ENCODE measurements at regions not wholly inside any gene's neighbourhood (a gene's known extent, or its start where the extent isn't known, plus 50 kb on each side); places are given as distances from the start of the nearest gene placed in this dataset.
"Not testable (repeated sequence)": the region's sequence is repeated elsewhere in the genome, so short reads cannot be mapped to it uniquely, and the experiment has no call there.

DNA sequence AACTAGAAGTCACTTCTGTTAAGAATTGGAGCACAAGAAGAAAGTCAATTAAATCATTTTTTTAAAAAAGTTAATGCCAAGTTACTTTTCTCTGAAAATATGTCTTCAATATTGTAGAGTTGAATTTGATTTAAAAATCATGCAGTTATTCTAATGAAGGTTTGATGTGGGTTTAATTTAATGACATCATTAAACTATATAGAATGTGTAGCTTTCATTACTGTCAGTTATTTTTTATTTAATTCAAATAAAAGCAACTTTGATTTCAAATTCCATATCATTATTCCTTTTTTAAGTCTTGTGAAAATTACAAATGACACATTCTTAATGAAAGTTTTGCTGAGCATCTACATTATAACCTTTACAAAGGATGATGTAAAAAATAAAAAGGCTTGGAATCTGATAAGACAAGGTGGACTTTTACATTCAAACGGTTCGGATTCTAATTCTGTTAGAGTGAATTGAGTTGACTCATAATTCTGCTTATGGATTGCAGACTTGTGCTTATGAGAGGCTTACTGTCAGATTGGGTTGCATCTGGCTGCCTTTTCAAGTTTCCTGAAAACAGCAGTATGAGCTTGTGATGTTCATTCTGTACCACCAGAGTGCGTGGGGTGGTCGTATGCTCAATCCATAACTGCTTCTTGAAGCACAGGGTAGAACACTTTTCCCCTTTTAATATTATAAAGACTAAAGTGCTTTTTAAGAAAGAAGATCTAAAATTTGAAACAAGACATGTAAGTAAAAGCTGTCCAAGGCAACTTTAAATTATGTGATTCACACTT lies 253.0 kb upstream of the ARRDC3 start:
- no peak for DNase-seq

DNA sequence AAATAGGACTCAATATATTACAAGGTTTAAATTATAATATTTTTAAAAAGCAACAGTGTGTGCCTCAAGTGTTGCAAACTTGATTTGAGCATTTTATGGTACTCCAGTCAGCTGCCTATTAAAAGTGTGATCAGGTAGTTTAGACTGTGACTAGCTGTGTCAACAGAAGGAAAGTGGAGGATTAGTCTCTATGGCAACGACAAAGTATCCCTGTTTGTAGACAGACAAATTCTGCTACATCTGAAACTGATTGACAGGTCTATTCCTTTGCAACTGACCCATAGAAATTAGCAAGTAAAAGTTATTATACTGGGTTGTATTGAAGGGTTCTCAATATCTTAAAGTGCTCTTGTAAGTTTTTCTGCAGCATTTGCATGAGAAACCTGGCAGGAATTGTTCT lies 249.8 kb upstream of the ARRDC3 start:
- DNase-seq: peak; percentile 10

DNA sequence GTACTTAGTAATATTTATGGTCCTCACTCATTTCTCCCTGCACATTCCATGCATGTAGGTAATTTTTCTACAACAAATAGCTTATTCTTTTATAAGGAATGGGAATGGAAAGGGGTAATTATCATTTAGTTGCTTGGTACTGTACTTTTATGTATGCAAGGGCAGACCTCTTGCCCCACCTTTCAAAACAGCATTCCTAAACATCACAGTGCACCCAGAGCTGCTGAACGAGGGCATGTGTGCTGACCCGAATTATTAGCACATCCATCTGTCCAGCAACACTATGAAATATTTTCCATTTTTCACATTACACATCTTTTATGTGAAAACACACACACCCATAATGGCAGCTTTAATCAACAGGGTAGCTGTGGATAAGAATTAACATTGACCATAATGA lies 228.6 kb upstream of the ARRDC3 start:
- no peak for DNase-seq

DNA sequence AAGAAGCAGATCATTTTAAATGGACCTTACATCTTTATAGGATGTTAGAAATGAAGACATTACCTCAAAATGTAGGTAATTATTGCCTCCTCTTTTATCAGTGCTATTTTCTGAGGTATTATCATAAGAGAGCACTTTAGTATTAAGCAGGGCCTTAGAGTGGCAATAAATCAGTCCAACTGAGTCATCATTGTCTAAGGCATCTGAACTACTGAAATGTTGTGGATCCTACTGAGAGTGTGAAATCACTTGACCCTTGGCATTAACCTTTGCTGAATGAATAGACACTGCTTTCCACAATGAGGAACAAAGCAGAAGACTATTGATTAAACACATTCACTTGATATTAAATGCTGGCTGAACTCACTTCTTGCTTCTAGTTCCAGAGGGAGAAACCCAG lies 224.6 kb upstream of the ARRDC3 start:
- DNase-seq: no peak

DNA sequence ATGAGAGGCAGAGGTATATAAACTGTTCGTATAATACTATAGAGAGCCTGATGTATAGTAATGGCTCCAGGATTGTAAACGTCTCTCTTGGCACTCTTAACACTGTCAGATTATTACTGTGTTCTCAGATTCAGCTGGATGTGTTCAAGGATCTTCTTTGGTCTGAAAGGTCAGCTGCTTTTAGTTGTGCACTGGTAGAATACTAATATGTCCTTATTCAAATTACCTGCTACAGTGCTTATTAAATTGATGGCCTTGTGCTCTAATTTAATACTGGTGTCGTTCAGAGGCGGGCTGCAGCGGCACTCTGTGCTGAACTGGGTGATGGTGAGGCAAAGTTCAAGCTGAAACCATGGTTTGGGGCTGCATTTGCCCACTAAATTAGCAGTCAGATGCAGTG lies 216.7 kb upstream of the ARRDC3 start:
- no peak for DNase-seq

DNA sequence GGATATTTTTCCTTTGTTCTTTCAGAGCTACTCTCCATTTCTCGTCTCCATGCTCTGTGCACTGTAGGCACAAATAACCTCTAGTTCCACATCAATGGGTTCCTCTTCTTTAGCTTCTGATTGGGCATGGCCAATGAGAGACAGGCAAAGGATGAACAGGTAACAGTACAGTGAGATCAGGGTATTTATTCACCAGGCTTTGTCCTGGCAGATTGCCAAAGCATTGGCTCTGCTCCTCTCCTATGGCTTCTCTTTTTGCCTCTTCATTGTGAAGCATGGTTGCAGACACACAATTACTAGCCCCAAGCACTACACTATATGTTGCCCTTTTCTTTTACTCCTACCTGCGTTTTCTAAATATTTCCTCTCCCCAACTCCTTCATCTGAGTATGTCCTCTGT lies 215.1 kb upstream of the ARRDC3 start:
- DNase-seq: peak; percentile 3

DNA sequence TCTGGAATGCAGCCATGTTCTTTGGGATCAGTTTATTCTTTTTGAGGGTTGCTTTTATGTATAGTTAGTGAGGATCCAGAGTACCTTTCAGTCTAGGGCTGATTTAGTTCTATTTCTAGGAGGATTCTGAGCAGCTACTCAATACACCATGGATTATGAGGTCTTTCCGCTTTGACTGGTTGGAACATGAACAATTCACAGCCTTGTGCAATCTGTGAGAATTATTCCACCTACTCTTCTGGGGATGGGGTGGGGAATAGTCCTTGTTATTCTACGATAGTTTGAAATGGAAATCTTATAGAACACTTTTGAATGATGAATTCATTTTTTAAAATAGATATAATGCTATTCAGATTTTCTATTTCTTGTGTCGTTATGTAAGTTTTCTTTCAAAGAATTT lies 212.3 kb upstream of the ARRDC3 start:
- no peak for DNase-seq

DNA sequence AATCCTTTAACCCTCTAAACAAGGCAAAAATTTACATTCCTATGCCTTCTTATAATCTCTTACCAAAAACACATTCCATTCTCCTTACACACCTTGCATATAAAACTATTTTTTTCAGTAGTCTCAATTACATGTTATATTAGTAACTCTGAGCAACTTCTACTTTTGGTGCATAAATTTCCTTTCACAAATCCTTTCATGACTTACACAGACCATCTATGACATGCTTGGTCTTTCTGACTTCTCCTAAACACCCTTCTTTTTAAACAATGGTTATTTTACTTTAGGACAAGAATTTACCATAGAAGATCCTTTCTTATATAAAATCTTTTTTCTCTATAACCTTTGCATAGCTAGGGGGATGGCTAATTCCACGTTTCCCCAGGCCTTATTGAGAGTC lies 208.0 kb upstream of the ARRDC3 start:
- no peak for DNase-seq

DNA sequence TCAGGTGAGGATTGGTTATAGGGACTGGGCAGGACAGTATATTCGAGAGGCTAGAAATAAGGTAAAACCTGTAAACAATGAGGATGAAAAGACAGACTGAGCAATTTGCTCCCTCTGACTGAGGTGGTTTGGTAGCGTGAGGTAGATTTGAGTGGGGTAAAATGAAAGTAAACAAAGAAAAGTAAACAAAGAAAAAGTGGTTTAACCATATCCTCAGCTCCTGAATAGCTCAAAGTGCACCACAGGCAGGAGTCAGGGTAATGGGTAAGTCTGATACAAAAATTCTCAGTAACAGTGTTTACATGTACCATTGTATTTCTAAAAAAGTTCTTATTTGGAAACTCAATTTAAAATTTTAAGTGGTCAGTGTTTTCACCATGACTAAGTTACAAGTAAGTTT lies 203.1 kb upstream of the ARRDC3 start:
- DNase-seq: no peak

DNA sequence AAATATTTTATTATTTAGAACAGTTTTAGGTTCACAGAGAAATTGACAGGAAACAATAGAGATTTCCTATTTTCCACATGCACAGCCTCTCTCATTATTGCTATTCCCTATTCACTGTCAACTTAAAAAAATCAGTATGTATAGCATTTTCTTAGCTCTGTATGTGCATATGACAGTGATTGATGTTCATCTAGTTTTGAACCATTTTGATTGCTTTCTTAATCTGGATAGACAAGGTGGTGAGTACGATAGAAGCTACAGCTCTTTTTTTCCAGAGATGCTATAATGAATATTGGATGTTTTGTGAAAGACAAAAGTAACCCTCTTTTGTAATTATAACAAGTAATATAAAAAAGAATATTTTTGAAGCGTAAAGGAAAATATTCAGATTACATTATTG lies 201.2 kb upstream of the ARRDC3 start:
- no peak for DNase-seq

DNA sequence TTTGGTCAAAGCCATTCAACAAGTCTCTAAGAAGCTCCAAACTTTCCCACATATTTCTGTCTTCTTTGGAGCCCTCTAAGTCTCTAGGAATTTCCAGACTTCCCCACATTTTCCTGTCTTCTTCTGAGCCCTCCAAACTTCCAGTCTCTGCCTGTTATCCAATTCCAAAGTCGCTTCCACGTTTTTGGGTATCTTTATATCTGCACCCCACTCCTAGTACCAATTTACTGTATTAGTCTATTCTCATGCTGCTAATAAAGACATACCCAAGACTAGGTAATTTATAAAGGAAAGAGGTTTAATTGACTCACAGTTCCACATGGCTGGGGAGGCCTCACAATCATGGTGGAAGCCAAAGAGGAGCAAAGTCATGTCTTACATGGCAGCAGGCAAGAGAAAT lies 182.9 kb upstream of the ARRDC3 start:
- not testable (repeated sequence) for DNase-seq

DNA sequence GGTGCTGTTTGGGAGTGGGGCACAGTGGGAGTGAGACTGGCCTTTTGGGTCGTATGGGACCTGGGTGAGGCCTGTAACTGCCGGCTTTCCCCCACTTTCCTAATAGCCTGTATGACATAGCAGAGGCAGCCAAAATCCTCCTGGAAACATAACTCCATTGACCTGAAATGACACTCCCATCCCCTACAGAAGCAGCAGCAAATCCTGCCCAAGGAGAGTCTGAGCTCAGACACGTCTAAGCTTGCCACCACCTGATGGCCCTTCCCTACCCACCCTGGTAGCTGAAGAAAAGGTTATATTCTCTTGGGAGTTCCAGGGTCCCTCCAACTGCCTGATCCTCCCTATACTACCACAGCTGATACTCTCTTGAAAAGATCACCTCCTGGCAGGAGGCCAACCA lies 179.8 kb upstream of the ARRDC3 start:
- DNase-seq: no peak

DNA sequence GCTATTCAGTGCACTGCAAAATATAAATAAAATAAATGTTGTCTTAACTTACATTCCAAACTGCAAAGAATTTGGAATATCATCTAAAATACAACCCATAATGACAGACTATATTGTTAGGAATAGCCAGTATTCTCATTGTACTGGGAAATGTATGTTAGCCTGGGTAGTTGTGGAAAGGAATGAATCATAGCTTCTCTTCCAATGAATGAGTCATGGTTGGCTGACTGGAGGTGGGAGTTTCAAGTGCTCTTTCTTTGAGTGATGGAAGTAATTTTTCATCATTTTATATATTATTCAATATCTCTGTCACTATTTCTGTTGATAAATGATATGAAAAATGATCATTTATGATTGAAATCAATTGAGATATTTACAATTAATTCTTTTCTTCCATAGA lies 158.6 kb upstream of the ARRDC3 start:
- no peak for DNase-seq

DNA sequence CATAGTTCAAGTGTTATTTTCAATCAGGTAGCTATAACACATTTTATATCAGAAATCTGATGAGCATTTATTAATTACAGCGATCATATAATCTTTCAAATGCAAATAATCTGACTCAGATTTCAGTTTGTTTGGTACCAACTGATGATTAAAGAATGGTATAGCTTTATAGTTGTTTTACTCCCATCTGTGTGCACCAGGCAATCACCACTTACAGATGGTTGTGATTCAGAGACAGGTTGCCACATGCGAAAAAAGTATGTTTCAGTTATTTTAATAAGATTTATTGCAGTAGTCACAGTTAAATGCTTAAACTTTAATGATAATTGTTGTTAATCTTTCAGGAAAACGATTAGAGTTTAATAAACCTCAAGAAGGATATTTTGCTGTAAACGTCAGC lies 155.1 kb upstream of the ARRDC3 start:
- no peak for DNase-seq

DNA sequence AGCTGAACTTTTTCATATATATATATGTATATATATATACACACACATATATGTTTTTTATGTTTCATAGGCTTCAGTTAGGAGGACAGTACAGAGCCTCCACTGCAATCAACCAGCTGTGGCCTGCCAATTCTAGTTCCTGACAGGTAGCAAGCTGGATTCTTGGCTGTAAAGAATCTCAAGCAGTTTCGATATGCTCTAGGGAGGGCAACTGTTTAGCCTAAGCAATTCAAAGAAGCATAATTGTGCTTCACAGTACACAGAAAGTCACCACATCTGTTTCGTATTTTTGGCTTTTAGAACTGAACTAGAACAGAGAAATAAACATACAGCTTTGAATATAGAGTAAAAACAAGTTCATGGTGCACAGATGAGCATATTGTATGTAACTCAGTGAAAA lies 152.4 kb upstream of the ARRDC3 start:
- no peak for DNase-seq

DNA sequence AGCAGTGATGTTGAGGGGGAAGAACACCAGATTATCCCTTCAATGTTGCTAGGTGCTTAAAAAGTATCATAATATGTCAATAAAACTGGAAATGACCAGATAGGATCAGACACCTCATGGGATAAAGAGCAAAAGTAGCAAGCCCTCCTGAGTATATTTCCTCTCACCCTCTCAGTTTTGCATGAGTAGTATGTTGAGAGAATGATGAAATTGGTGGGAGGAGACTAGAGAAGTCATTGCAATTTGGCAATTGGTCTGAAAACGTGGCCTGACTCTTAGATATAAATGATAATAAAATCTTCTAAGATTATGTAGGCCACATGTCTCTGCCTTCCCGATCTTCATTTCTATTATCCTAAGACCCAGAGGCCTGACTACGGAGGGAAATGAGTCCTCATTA lies 151.2 kb upstream of the ARRDC3 start:
- DNase-seq: no peak

DNA sequence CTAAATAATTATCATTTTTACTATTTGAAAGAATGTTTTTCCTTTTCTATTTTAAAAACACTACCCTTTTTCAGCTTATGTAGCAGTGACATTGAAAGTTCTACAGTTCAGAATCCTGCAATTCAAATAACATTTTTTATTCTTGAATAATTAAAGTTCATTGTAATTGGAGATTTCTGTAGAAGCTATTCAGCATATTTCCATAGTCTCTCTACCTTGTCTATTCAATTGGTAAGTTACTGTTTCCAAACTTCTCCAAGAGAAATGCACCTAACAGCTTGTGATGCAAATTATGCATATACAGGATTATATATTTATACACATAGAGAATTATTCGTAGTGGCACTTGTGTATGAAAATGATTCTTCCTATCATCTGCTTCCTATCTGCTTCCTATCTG lies 149.7 kb upstream of the ARRDC3 start:
- DNase-seq: no peak

DNA sequence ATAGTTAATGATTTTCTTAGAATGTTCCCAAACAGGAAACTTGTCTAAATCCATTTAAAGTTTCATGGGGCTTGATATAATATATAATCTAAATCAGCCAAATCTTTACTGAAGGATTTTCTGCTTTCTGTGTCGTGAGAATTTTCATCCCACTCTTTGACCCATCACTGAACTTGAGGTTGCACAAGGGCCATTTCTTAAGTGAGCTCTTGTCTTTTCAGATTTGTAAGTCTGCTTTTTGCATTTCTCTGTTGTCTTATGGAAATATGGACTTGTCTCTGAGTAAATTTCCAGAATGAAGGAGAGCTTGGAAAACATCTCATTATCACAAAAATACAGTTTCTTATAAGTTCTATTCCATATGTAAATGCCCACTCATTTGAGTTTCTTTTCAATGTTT lies 149.2 kb upstream of the ARRDC3 start:
- no peak for DNase-seq

DNA sequence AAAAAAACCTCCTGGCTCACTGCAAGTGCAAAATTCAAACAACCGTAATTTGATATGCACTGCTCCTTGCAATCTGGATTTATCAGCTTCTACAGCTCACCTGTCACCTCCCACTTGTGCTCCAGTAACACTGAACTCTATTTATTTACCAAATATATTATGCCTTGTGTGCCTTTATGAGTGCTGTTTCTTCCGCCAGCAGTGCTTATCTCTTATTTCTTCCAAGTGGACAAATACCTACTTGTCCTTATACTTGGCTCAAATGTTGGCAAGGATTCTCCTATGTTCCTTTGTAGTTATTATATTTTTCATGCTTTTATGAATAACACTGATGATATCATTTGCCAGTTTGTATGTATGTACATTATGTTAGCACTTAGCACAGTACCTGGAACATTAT lies 145.7 kb upstream of the ARRDC3 start:
- DNase-seq: no peak

DNA sequence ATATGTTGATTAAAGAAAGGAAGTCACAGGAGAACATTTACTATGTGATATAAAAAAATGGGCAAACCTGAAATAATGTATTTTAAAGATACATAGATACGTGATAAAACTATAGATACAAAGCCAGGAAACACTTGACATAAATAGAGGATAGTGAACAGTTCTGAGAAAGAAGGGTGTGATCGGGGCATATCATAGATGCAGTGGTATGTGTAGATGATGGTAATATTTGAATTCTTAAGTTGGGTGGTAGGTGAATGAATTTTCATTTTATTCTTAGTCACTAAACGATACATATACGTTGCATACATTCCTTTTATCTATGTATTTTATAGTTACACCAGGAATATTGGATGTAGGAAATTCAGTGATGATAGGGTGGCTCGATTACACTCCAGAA lies 138.7 kb upstream of the ARRDC3 start:
- no peak for DNase-seq

DNA sequence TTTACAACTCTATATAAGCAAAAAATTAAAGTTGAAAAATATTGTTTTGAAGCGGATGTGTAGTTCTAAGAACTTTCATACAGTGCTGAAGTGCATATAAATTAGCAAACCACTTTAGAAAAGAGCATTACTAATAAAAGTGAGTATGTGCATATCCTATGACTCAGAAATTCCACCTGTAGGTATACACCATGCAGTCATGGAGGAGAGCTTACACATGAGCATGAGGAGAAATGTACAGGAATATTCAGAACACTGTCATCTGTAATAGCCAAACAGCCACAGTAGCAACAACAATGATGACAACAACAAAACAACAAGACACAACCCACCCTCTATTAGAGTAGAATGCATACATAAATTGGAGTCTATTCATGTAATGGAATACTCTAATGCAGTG lies 138.2 kb upstream of the ARRDC3 start:
- DNase-seq: no peak

DNA sequence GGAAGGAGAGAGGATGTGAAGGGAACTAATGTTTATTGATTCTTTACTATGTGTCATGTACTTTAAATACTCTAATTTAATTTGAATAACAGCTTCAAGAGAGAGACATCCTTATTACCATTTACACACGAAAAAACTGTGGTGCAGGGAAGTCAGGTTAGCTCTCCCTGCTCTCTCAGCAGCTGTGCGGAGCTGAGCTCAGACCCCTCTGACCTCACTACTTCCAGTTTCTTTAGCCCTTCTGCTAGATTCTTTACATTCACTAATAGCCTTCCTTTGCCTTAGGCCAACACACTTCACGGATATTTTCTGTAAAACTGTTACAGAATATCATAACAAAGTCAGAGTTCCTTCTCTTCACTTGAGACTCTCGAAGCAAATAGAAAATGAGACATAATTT lies 131.3 kb upstream of the ARRDC3 start:
- DNase-seq: no peak

DNA sequence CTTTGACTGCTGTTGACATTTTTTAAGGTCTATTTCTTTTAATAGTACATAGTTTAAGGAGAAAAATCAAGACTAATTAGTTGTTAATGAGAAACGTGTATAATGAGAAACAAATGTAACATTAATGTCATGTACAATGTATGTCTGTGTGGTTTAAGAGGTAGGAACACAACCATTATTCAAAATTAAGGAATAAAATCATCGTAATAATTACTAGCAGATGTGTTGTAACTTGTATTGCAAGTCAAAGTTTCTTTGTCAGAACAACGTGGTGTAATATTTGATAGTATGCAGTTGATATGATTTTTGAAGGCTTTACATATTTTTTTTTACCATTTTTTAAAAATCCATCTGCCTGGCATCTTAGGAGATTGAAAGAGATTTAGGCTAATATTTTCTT lies 120.2 kb upstream of the ARRDC3 start:
- DNase-seq: no peak

DNA sequence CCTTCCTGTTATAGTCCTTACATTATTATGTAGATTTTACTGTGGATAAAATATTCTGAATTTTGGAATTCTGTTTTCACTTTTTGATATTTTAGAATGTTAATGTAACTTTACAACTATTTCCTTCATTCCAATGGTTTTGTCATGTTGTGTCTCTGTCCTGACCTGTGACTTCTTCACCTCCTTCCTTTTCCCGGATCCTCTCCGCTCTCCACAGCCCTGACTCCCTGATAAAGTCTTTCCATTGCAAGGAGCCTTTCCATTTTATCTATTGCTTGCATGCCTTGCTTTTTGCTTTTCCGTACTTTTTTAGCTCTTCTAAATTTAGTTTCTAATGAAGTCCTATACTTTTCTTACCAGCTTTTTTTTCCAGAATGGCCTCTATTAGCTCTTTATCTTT lies 117.6 kb upstream of the ARRDC3 start:
- DNase-seq: no peak

DNA sequence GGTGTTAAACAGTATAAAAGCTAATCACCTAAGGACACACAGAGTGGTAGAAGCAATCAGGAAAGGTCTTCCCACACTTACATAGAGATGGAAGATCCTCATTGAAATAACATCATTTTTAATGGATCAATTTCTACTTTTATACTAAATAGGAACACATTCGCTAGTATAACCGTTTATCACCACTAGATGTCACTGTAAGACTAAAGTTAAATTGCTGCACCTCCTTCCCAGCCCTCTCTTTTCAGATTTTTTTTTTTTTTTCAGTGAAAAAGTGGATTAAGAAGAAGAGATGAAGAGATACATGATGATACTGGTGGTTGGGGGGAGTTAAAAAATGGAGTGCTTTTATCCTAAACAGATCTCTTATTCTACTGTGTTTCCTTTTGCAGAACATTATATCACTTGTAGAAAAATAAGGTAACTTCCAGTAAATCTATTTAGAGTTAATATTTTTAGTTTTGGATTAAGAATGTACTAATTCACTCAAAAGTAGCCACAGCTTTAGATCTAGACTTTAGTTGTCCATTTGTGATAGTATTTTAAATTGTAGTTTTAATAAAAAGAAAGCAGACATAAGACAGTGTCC lies 116.9 kb upstream of the ARRDC3 start:
- peak; percentile 15 for DNase-seq
